ENCODE measurements at regions not wholly inside any gene's neighbourhood (a gene's known extent, or its start where the extent isn't known, plus 50 kb on each side); places are given as distances from the start of the nearest gene placed in this dataset.

DNA sequence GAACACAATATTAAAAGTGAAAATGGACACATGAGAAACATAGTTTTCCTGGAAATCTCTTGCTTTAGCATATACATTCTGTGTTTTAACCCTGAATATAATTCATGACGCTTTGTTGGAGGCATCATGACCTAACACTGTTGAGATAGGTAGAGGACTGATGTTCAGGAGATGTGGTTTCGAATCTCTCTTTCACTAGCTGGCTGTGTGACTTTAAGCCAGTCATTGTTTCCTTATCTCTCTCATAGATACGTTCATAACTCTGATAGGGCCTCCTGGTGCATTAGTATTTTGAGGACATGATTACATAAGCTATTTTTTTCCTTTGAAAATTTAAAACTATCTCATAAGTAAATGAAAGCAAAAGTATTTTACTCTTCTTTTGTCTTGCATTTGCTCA lies 179.0 kb upstream of the DTNA start:
- TF ChIP-seq, protein P1, sequence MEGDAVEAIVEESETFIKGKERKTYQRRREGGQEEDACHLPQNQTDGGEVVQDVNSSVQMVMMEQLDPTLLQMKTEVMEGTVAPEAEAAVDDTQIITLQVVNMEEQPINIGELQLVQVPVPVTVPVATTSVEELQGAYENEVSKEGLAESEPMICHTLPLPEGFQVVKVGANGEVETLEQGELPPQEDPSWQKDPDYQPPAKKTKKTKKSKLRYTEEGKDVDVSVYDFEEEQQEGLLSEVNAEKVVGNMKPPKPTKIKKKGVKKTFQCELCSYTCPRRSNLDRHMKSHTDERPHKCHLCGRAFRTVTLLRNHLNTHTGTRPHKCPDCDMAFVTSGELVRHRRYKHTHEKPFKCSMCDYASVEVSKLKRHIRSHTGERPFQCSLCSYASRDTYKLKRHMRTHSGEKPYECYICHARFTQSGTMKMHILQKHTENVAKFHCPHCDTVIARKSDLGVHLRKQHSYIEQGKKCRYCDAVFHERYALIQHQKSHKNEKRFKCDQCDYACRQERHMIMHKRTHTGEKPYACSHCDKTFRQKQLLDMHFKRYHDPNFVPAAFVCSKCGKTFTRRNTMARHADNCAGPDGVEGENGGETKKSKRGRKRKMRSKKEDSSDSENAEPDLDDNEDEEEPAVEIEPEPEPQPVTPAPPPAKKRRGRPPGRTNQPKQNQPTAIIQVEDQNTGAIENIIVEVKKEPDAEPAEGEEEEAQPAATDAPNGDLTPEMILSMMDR (conservative IDR thresholded peaks at IDR 0.05; ENCODE audit: low read depth, low read length), result no peak
- TF ChIP-seq MXI1 (IDR thresholded peaks at IDR 0.05; ENCODE audit: borderline replicate concordance, low read depth, low read length) (no peak), FOS (IDR thresholded peaks at IDR 0.05; ENCODE audit: low read depth, low read length) (no peak), RCOR1 (IDR thresholded peaks at IDR 0.05; ENCODE audit: insufficient replicate concordance, low read length) (no peak), POLR2A (IDR thresholded peaks at IDR 0.05; ENCODE audit: low read depth, low read length) (no peak), RFX5 (IDR thresholded peaks at IDR 0.05; ENCODE audit: low read depth, low read length) (no peak), BHLHE40 (IDR thresholded peaks at IDR 0.05; ENCODE audit: low read depth, low read length) (no peak), RAD21 (IDR thresholded peaks at IDR 0.05; ENCODE audit: low read length) (no peak), CEBPB (IDR thresholded peaks at IDR 0.05; ENCODE audit: low read depth, low read length) (no peak)
- TF ChIP-seq, protein P2, sequence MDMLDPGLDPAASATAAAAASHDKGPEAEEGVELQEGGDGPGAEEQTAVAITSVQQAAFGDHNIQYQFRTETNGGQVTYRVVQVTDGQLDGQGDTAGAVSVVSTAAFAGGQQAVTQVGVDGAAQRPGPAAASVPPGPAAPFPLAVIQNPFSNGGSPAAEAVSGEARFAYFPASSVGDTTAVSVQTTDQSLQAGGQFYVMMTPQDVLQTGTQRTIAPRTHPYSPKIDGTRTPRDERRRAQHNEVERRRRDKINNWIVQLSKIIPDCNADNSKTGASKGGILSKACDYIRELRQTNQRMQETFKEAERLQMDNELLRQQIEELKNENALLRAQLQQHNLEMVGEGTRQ (IDR thresholded peaks at IDR 0.05; ENCODE audit: low read depth, low read length), result no peak
